NT2/D1 (cell line): ENCODE measurements at regions not wholly inside any gene's neighbourhood (a gene's known extent, or its start where the extent isn't known, plus 50 kb on each side); places are given as distances from the start of the nearest gene placed in this dataset.
A peak's percentile ranks its signal among the peaks of the same experiment; 100 is the strongest.
"Not testable (repeated sequence)": the region's sequence is repeated elsewhere in the genome, so short reads cannot be mapped to it uniquely, and the experiment has no call there.

Source experiments
- DNase-seq: peaks from one replicate; pipeline ENCODE4 v3.0.0-alpha.2; 2011; ENCODE audit warnings: low read depth, low spot score
- H3K27me3 ChIP-seq: 2 replicates; pipeline ENCODE4 v1.6.0; 2011; ENCODE audit warnings: mild to moderate bottlenecking; ENCODE audit not compliant: insufficient read length, insufficient read depth
- H3K36me3 ChIP-seq: 2 replicates; pipeline ENCODE4 v1.6.1; 2011; ENCODE audit warnings: mild to moderate bottlenecking, low read length, mixed read lengths; ENCODE audit not compliant: insufficient read depth, insufficient read length
- H3K4me1 ChIP-seq: 2 replicates; pipeline ENCODE4 v1.5.1; 2011; ENCODE audit not compliant: insufficient read depth, insufficient read length
- H3K4me3 ChIP-seq: 2 replicates; pipeline ENCODE4 v1.5.1; 2011; ENCODE audit warnings: low read depth; ENCODE audit not compliant: insufficient read length
- H3K9ac ChIP-seq: 2 replicates; pipeline ENCODE4 v1.6.0; 2011; ENCODE audit warnings: low read depth; ENCODE audit not compliant: insufficient read length
- H3K9me3 ChIP-seq: 2 replicates; pipeline ENCODE4 v1.5.1; 2011; ENCODE audit warnings: mild to moderate bottlenecking, low read length; ENCODE audit not compliant: insufficient read depth
- SUZ12 ChIP-seq: IDR thresholded peaks from 2 replicates; pipeline ENCODE4 v1.6.1; 2011; ENCODE audit not compliant: insufficient read length, insufficient read depth; ENCODE audit errors: extremely low read depth
- YY1 ChIP-seq: IDR thresholded peaks from 2 replicates; pipeline ENCODE4 v1.6.1; 2011; ENCODE audit not compliant: insufficient read length, insufficient read depth
- ZNF274 ChIP-seq: IDR thresholded peaks from 2 replicates; pipeline ENCODE4 v1.6.1; 2011; ENCODE audit warnings: mild to moderate bottlenecking, low read depth, low read length

- Histone ChIP-seq H3K4me3 (no peak overlapping the region), H3K27me3 (no peaks in the 10 kb centered on the region), H3K36me3 (no peaks in the 10 kb centered on the region), H3K4me1 (no peaks in the 10 kb centered on the region), H3K9ac (no peak overlapping the region), H3K9me3 (no peaks in the 10 kb centered on the region)
- DNase-seq = no peak
- TF ChIP-seq YY1 (no peak), SUZ12 (no peak)
These were observed 211.0 kb upstream of the REG3G start for GRCh38 chr2:78814331-78814986.

GRCh38 chr2:78817430-78817829 lies 208.1 kb upstream of the REG3G start:
- no peaks in the 10 kb centered on the region for H3K9me3 ChIP-seq
- no peak overlapping the region for H3K4me3 ChIP-seq
- H3K9ac ChIP-seq = no peak overlapping the region
- H3K4me1 ChIP-seq = no peaks in the 10 kb centered on the region
- DNase-seq = no peak
- H3K36me3 ChIP-seq = no peaks in the 10 kb centered on the region
- H3K27me3 ChIP-seq = no peaks in the 10 kb centered on the region
- TF ChIP-seq ZNF274 = no peak
- no peak for TF ChIP-seq SUZ12
- no peak for TF ChIP-seq YY1

GRCh38 chr2:78832481-78832880 lies 193.0 kb upstream of the REG3G start:
- no peak overlapping the region for H3K9ac ChIP-seq
- H3K4me1 ChIP-seq = no peaks in the 10 kb centered on the region
- no peak overlapping the region for H3K4me3 ChIP-seq
- no peaks in the 10 kb centered on the region for H3K36me3 ChIP-seq
- H3K27me3 ChIP-seq = no peaks in the 10 kb centered on the region
- no peak for DNase-seq
- TF ChIP-seq ZNF274 = no peak
- TF ChIP-seq SUZ12 = no peak
- no peak for TF ChIP-seq YY1
- peaks cover 2% of the 10 kb centered on the region; the same call in 1 of the 2 replicates for H3K9me3 ChIP-seq

GRCh38 chr2:78839259-78839658 lies 186.2 kb upstream of the REG3G start:
- H3K4me1 ChIP-seq = no peaks in the 10 kb centered on the region
- peak; percentile 25 for DNase-seq
- H3K9me3 ChIP-seq = peaks cover 9% of the 10 kb centered on the region; the same call in 1 of the 2 replicates
- H3K4me3 ChIP-seq = no peak overlapping the region
- TF ChIP-seq SUZ12 (no peak), YY1 (no peak), ZNF274 (no peak)
- H3K27me3 ChIP-seq = no peaks in the 10 kb centered on the region
- no peak overlapping the region for H3K9ac ChIP-seq
- H3K36me3 ChIP-seq = no peaks in the 10 kb centered on the region

- not testable (repeated sequence) for H3K36me3 ChIP-seq, H3K27me3 ChIP-seq, H3K9me3 ChIP-seq, H3K4me1 ChIP-seq, DNase-seq, H3K4me3 ChIP-seq, H3K9ac ChIP-seq
These were observed 185.2 kb upstream of the REG3G start for GRCh38 chr2:78840311-78840710.

- no peaks in the 10 kb centered on the region for H3K27me3 ChIP-seq
- no peaks in the 10 kb centered on the region for H3K9me3 ChIP-seq
- TF ChIP-seq SUZ12 = no peak
- no peak for TF ChIP-seq ZNF274
- TF ChIP-seq YY1 = no peak
- no peak for DNase-seq
- H3K36me3 ChIP-seq = no peaks in the 10 kb centered on the region
- no peak overlapping the region for H3K4me3 ChIP-seq
- no peak overlapping the region for H3K9ac ChIP-seq
- H3K4me1 ChIP-seq = no peaks in the 10 kb centered on the region
These were observed 179.8 kb upstream of the REG3G start for GRCh38 chr2:78845664-78846185.

GRCh38 chr2:78861546-78861945 lies 164.0 kb upstream of the REG3G start:
- peak; percentile 39 for DNase-seq
- Histone ChIP-seq H3K27me3 (no peaks in the 10 kb centered on the region), H3K36me3 (no peaks in the 10 kb centered on the region), H3K4me1 (no peaks in the 10 kb centered on the region), H3K4me3 (no peak overlapping the region), H3K9me3 (no peaks in the 10 kb centered on the region), H3K9ac (no peak overlapping the region)
- TF ChIP-seq ZNF274 (no peak), SUZ12 (no peak), YY1 (no peak)

- TF ChIP-seq SUZ12 (no peak), YY1 (no peak), ZNF274 (no peak)
- no peaks in the 10 kb centered on the region for H3K36me3 ChIP-seq
- no peaks in the 10 kb centered on the region for H3K27me3 ChIP-seq
- H3K9ac ChIP-seq = no peak overlapping the region
- no peak for DNase-seq
- no peak overlapping the region for H3K4me3 ChIP-seq
- H3K9me3 ChIP-seq = no peaks in the 10 kb centered on the region
- H3K4me1 ChIP-seq = no peaks in the 10 kb centered on the region
These were observed 161.3 kb upstream of the REG3G start for GRCh38 chr2:78864205-78864604.
